ENCODE measurements at regions not wholly inside any gene's neighbourhood (a gene's known extent, or its start where the extent isn't known, plus 50 kb on each side); places are given as distances from the start of the nearest gene placed in this dataset.

DNA sequence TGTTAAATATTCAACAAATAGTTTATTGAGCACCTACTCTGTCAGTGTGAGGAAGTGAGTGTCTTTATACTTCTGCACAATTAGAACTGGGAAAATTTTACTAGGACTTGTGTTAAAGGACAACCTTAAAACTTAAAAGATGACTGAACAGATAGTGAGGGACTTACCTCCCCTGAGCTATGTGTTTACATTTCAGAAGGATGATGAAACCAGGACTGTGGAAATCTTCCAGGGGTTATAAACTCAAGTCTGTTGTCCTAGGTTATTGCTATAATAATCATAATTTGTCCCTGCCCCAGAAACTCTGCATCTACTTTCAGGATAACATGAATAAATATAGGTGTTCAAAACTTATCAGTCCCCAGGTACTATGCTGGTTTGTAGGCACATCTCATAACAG, 261.0 kb upstream of the MKLN1 start:
- TF ChIP-seq, protein P1, sequence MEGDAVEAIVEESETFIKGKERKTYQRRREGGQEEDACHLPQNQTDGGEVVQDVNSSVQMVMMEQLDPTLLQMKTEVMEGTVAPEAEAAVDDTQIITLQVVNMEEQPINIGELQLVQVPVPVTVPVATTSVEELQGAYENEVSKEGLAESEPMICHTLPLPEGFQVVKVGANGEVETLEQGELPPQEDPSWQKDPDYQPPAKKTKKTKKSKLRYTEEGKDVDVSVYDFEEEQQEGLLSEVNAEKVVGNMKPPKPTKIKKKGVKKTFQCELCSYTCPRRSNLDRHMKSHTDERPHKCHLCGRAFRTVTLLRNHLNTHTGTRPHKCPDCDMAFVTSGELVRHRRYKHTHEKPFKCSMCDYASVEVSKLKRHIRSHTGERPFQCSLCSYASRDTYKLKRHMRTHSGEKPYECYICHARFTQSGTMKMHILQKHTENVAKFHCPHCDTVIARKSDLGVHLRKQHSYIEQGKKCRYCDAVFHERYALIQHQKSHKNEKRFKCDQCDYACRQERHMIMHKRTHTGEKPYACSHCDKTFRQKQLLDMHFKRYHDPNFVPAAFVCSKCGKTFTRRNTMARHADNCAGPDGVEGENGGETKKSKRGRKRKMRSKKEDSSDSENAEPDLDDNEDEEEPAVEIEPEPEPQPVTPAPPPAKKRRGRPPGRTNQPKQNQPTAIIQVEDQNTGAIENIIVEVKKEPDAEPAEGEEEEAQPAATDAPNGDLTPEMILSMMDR (conservative IDR thresholded peaks at IDR 0.05 in 1 of 2, IDR thresholded peaks at IDR 0.05 in 1 of 2; ENCODE audit: extremely low read depth in 1 of 2, insufficient read depth in 1 of 2, low read depth in 1 of 2, low read length in 2 of 2): no peak
- TF ChIP-seq EZH2 (IDR thresholded peaks at IDR 0.05; ENCODE audit: borderline replicate concordance, low read length): no peak

Data from mammary epithelial cell (primary cell).